HCT116 (cell line): ENCODE measurements at regions not wholly inside any gene's neighbourhood (a gene's known extent, or its start where the extent isn't known, plus 50 kb on each side); places are given as distances from the start of the nearest gene placed in this dataset.

Experiments used
- ATAC-seq: fragments of 200-7000 bp; cut with Tn5 transposase; 2 replicates; pipeline ENCODE4 v1.9.1; 2020; ENCODE audit warnings: mild to moderate bottlenecking, moderate library complexity
- BruUV-seq: library from RNA; stranded (reverse); fragments of 400-500 nt; replicated peaks from 2 replicates; lab custom pipeline; 2021; lab: Mats Ljungman, UMichigan
- CTCF ChIA-PET: fragments of 300-600 bp; sonication (Branson Sonifier 250); formaldehyde crosslinking; loops from one replicate; lab custom pipeline; 2021; ENCODE audit warnings: antibody characterized with exemption; lab: Charles Lee
- POLR2A ChIA-PET: fragments of 300-600, 350-600 bp; sonication (Branson Sonifier 250); formaldehyde crosslinking; loops from one replicate; lab custom pipeline; 2021; ENCODE audit warnings: antibody characterized with exemption; lab: Charles Lee
- RAD21 ChIA-PET, 2 experiments: fragments of 300-600 bp; sonication (Branson Sonifier 250); formaldehyde crosslinking; loops; one replicate each; lab custom pipeline; 2023; ENCODE audit warnings: low total read pairs in 2 of 2; ENCODE audit not compliant: uncharacterized antibody in 2 of 2, unreplicated experiment in 2 of 2, low non-redundant PET in 1 of 2; lab: Charles Lee
- DNase-seq: peaks from one replicate; pipeline ENCODE4 v3.0.0-alpha.2; 2010; ENCODE audit warnings: low read depth, low spot score
- H2AFZ ChIP-seq: fragments of 200-600 bp; shearing (Covaris generic), sonication (generic); 2 replicates; pipeline ENCODE4 v1.6.1; 2017; ENCODE audit warnings: low read depth, mixed run types, mixed read lengths, antibody characterized with exemption, low read length; ENCODE audit not compliant: poor library complexity, severe bottlenecking
- H3K27ac ChIP-seq: 2 replicates; pipeline ENCODE4 v1.5.1; 2012; ENCODE audit warnings: low read depth, low read length
- H3K27me3 ChIP-seq: fragments of 200-600 bp; sonication (generic); 2 replicates; pipeline ENCODE4 v1.6.1; 2016; ENCODE audit warnings: mixed run types, low read length, mixed read lengths; ENCODE audit not compliant: insufficient read depth
- H3K36me3 ChIP-seq, 2 experiments: fragments of 200-500 bp in 1 of 2; fragments of 200-600 bp in 1 of 2; sonication (Bioruptor generic) in 1 of 2; sonication (generic) in 1 of 2; 2 replicates each; pipeline versions ENCODE4 v1.5.1 to v1.6.1; 2014 to 2016; ENCODE audit warnings: low read length in 2 of 2, inconsistent platforms in 1 of 2, mixed read lengths in 1 of 2, mixed run types in 1 of 2; ENCODE audit not compliant: insufficient read depth in 2 of 2, control insufficient read depth in 1 of 2
- H3K4me1 ChIP-seq, 2 experiments: fragments of 200-600 bp in 1 of 2; sonication (generic) in 1 of 2; 2 replicates each; pipeline versions ENCODE4 v1.5.1 to v1.6.1; 2012 to 2017; ENCODE audit warnings: low read length in 2 of 2, inconsistent platforms in 1 of 2, mild to moderate bottlenecking in 1 of 2, mixed read lengths in 1 of 2, mixed run types in 1 of 2, moderate library complexity in 1 of 2; ENCODE audit not compliant: insufficient read depth in 2 of 2, control insufficient read depth in 1 of 2
- H3K4me2 ChIP-seq: fragments of 200-600 bp; sonication (generic); 2 replicates; pipeline ENCODE4 v1.6.1; 2017; ENCODE audit warnings: mixed run types, low read length, mixed read lengths
- H3K4me3 ChIP-seq, 2 experiments: fragments of 200-600 bp in 1 of 2; sonication (generic) in 1 of 2; replicated peaks in 1 of 2; 2 replicates each; pipeline ENCODE4 v1.5.1; 2011 to 2016; ENCODE audit warnings: low read length in 2 of 2, control low read depth in 1 of 2, low read depth in 1 of 2, mild to moderate bottlenecking in 1 of 2, mixed read lengths in 1 of 2, mixed run types in 1 of 2
- H3K79me2 ChIP-seq: fragments of 200-600 bp; sonication (generic); 2 replicates; pipeline ENCODE4 v1.6.1; 2017; ENCODE audit warnings: mild to moderate bottlenecking, mixed run types, low read length, moderate library complexity, mixed read lengths; ENCODE audit not compliant: insufficient read depth
- H3K9ac ChIP-seq: fragments of 200-600 bp; sonication (generic); 2 replicates; pipeline ENCODE4 v1.6.1; 2016; ENCODE audit warnings: low read length, mixed read lengths
- H3K9me2 ChIP-seq: fragments of 200-600 bp; sonication (generic), shearing (Covaris generic); 2 replicates; pipeline ENCODE4 v1.6.1; 2017; ENCODE audit warnings: mixed run types, mild to moderate bottlenecking, moderate library complexity; ENCODE audit not compliant: insufficient read depth
- H3K9me3 ChIP-seq, 2 experiments: fragments of 200-500 bp in 1 of 2; fragments of 200-600 bp in 1 of 2; sonication (Bioruptor generic) in 1 of 2; sonication (generic) in 1 of 2; 2 replicates each; pipeline ENCODE4 v1.6.1; 2014 to 2017; ENCODE audit warnings: low read length in 2 of 2, mixed read lengths in 2 of 2, inconsistent platforms in 1 of 2, low read depth in 1 of 2, mild to moderate bottlenecking in 1 of 2, mixed run types in 1 of 2, moderate library complexity in 1 of 2; ENCODE audit not compliant: control insufficient read depth in 1 of 2, insufficient read depth in 1 of 2
- H4K20me1 ChIP-seq: fragments of 200-600 bp; sonication (generic), shearing (Covaris generic); 2 replicates; pipeline ENCODE4 v1.6.1; 2017; ENCODE audit warnings: mixed run types, mild to moderate bottlenecking, moderate library complexity; ENCODE audit not compliant: insufficient read depth
- CBX3 ChIP-seq: IDR thresholded peaks from 2 replicates; pipeline ENCODE4 v1.6.1; 2012; ENCODE audit warnings: low read depth
- ELF1 ChIP-seq: IDR thresholded peaks from 2 replicates; pipeline ENCODE4 v1.6.1; 2012; ENCODE audit warnings: low read depth, borderline replicate concordance
- EZH2phosphoT487 ChIP-seq: fragments of 200-600 bp; IDR thresholded peaks from 2 replicates; pipeline ENCODE4 v1.6.1; 2018; ENCODE audit warnings: antibody characterized with exemption, borderline replicate concordance
- FOSL1 ChIP-seq: IDR thresholded peaks from 2 replicates; pipeline ENCODE4 v1.6.1; 2012; ENCODE audit warnings: low read depth
- JUND ChIP-seq: IDR thresholded peaks from 2 replicates; pipeline ENCODE4 v1.6.1; 2012
- POLR2A ChIP-seq: IDR thresholded peaks from 2 replicates; pipeline ENCODE4 v1.7.0; 2011; ENCODE audit warnings: borderline replicate concordance; ENCODE audit not compliant: insufficient read depth, insufficient read length; ENCODE audit errors: extremely low read depth
- SIN3A ChIP-seq: IDR thresholded peaks from 2 replicates; pipeline ENCODE4 v1.6.1; 2012; ENCODE audit warnings: low read depth
- TCF7L2 ChIP-seq: IDR thresholded peaks from 2 replicates; pipeline ENCODE4 v1.7.0; 2011; ENCODE audit warnings: borderline replicate concordance, inconsistent platforms; ENCODE audit not compliant: insufficient read depth, insufficient read length; ENCODE audit errors: extremely low read depth
- ZNF274 ChIP-seq: fragments of 200-500 bp; sonication (Bioruptor generic); IDR thresholded peaks from 2 replicates; pipeline ENCODE4 v1.6.1; 2014; ENCODE audit warnings: mild to moderate bottlenecking, low read depth, low read length, inconsistent platforms
- intact Hi-C: fragments of 100-400 bp; cut with micrococcal nuclease; formaldehyde crosslinking; loops from 2 replicates; pipeline ENCODE4 v1.10.0; 2022
- TF ChIP-seq, protein P1 (sequence below): IDR thresholded peaks from 2 replicates; pipeline ENCODE4 v1.6.1; 2012; ENCODE audit warnings: low read depth

- TF ChIP-seq ELF1 = no peak
Observed at GRCh38 chr5:56470007-56470406, 236.9 kb upstream of the ANKRD55 start (continued).

DNA sequence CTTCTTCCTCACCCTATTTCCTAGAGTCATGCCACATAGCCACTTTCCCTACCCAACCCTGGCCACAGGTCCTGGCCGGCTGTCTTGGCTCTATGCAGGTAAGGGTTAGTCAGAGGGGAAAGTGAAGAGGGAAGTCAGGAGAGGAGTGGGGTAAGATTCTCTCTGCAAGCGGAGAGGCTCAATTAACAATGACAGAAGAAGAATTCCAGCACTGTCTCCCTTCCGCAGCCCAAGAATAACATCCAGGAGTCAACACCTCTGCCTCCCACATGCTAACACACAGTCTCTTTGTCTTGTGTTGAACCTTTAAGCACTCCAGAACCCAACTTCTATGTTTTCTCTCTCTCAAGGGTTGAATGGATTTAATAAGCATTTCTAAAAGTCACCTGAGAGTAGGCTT lies 235.1 kb upstream of the ANKRD55 start:
- Histone ChIP-seq H3K4me2 (no peak overlapping the region), H3K9ac (no peak overlapping the region), H3K4me1 (peaks cover 0 to 3% of the 10 kb centered on the region in 2 experiments; a peak in 1 of 4 replicates), H2AFZ (no peak overlapping the region), H3K36me3 (no peaks in the 10 kb centered on the region)
- intact Hi-C loops = no loop called here
- RAD21 ChIA-PET = no interaction called here
- POLR2A ChIA-PET = interaction anchor here (1.0 kb wide), 1 partner anchor 381 kb away, joined by 3 read pairs; no protein-coding TSS in a partner anchor
- no peak for ATAC-seq
- TF ChIP-seq SIN3A (no peak), EZH2phosphoT487 (no peak), JUND (no peak), FOSL1 (no peak), POLR2A (no peak), CBX3 (no peak)
- TF ChIP-seq, all 23 proteins: peak for 0
- Histone ChIP-seq H3K27me3 (no peaks in the 10 kb centered on the region), H3K27ac (no peak overlapping the region), H3K79me2 (no peaks in the 10 kb centered on the region), H3K9me2 (no peaks in the 10 kb centered on the region), H3K4me3 (no peak overlapping the region), H3K9me3 (no peaks in the 10 kb centered on the region), H4K20me1 (no peaks in the 10 kb centered on the region)
- no peak for DNase-seq
- BruUV-seq = no TSS peak
- CTCF ChIA-PET = no interaction called here

- ChIA-PET POLR2A (no interaction called here), RAD21 (no interaction called here), CTCF (no interaction called here)
- no TSS peak for BruUV-seq
- Histone ChIP-seq H4K20me1 (no peaks in the 10 kb centered on the region), H3K9me2 (no peaks in the 10 kb centered on the region), H3K79me2 (no peaks in the 10 kb centered on the region), H3K9ac (no peak overlapping the region), H3K36me3 (no peaks in the 10 kb centered on the region), H3K4me3 (no peak overlapping the region), H3K9me3 (no peaks in the 10 kb centered on the region), H3K27ac (no peak overlapping the region), H3K27me3 (no peaks in the 10 kb centered on the region), H3K4me1 (peaks cover 0 to 3% of the 10 kb centered on the region in 2 experiments; a peak in 1 of 4 replicates), H3K4me2 (no peak overlapping the region), H2AFZ (no peak overlapping the region)
- TF ChIP-seq TCF7L2 (no peak), ZNF274 (no peak)
- TF ChIP-seq, protein P1, sequence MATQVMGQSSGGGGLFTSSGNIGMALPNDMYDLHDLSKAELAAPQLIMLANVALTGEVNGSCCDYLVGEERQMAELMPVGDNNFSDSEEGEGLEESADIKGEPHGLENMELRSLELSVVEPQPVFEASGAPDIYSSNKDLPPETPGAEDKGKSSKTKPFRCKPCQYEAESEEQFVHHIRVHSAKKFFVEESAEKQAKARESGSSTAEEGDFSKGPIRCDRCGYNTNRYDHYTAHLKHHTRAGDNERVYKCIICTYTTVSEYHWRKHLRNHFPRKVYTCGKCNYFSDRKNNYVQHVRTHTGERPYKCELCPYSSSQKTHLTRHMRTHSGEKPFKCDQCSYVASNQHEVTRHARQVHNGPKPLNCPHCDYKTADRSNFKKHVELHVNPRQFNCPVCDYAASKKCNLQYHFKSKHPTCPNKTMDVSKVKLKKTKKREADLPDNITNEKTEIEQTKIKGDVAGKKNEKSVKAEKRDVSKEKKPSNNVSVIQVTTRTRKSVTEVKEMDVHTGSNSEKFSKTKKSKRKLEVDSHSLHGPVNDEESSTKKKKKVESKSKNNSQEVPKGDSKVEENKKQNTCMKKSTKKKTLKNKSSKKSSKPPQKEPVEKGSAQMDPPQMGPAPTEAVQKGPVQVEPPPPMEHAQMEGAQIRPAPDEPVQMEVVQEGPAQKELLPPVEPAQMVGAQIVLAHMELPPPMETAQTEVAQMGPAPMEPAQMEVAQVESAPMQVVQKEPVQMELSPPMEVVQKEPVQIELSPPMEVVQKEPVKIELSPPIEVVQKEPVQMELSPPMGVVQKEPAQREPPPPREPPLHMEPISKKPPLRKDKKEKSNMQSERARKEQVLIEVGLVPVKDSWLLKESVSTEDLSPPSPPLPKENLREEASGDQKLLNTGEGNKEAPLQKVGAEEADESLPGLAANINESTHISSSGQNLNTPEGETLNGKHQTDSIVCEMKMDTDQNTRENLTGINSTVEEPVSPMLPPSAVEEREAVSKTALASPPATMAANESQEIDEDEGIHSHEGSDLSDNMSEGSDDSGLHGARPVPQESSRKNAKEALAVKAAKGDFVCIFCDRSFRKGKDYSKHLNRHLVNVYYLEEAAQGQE = no peak
- intact Hi-C loops = no loop called here
- ATAC-seq (no peak), DNase-seq (no peak)
Observed at GRCh38 chr5:56467176-56467717, 234.1 kb upstream of the ANKRD55 start.
